GM18499 (cell line): ENCODE measurements at regions not wholly inside any gene's neighbourhood (a gene's known extent, or its start where the extent isn't known, plus 50 kb on each side); places are given as distances from the start of the nearest gene placed in this dataset.
"Not testable (repeated sequence)": the region's sequence is repeated elsewhere in the genome, so short reads cannot be mapped to it uniquely, and the experiment has no call there.

Source experiments
- ATAC-seq: cut with Tn5 transposase; IDR thresholded peaks from one replicate; pipeline ENCODE4 v1.9.1; 2021; ENCODE audit warnings: moderate number of reproducible peaks; ENCODE audit not compliant: insufficient read depth, unreplicated experiment

DNA sequence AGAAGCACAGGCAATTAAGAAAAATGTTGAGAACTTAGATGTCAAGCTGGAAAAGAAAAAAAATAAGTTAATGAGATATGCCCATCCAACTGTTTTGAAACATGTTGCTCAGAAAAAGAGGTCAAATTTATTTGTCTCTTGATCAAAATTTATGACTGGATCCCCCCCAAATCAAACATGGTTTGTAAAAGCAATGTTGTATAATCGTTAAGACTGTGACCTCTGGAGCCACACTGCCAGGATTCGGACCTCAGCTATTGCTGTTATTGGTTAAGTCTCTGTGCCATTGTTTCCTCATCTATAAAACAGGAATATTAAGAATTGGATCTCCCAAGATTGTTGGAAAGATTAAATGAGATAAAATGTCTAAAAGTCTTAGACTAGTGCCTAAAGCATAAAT is 51.9 kb upstream of the LRRK2 start:
- no peak for ATAC-seq

DNA sequence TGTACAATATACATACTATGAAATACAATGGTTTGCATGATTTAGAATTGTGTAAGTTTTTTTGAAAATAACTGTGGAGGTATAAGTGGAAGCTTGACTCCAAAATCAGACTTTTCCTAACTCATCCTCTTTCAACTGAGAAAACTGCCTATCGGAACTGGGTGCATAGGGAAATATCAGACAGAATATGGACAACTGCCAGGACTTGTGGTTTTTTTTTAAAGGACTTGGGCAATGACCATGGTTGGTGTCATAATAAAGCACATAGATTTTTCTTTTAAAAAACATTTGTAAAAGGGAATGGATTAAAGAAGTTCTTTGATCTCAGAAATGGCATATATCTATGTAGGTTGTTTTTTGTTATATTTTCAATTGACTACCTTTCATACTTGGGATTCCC is 53.3 kb upstream of the LRRK2 start:
- ATAC-seq, result no peak

DNA sequence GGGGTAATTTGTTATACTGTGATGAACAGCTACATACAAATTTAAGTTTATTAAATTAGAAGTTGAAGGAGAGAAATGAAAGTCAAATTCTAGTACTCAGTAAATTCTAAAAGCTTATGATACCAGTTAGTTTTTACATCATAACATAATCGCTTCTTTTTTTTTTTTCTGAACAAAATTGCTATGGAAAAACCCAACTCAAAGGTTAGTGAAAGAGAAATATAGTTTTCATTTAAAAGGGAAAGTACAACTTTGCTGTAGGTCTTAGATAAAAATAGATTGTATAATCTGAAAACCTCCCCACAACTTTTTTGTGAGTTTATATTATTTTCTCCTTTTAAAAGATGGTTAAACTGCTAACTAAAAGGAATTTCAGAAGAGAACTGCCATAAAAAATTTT is 53.7 kb upstream of the LRRK2 start:
- no peak for ATAC-seq

DNA sequence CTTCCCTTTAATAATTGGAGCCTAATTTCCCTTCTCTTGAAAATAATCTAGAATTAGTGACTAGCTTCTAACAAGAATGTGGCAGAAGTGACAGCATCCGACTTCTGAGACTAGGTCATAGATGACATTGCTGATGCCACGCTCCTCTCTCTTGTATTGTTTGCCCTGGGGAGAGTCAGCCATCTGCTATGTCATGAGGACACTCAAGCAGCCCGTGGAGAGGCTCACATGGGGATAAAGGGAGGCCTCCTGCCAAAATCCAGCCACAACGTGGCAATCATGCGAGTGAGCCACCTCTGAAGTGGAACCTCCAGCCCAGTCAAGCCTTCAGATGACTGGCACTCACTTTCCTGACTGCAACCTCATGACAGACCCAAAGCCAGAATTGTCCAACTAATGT is 54.2 kb upstream of the LRRK2 start:
- ATAC-seq, result no peak

DNA sequence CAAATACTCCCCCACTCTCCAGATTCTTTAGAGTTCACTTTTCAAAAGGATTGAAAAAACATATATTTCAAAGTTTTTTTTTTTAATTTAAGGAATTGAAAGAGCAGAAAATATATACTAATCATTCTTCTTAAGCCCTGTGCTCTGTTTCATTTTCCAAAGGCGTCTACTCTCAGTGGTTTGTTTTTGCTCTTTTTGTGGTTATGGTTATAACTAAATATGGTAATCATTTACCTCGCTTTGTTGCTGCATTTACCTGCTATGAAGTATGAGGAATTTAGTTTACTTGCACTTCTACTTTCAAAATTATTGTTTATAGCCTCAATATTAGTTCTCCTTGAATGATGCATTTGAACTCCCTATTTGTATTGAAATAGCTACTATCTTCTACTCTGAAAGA is 55.9 kb upstream of the LRRK2 start:
- ATAC-seq, result peak; percentile 95

DNA sequence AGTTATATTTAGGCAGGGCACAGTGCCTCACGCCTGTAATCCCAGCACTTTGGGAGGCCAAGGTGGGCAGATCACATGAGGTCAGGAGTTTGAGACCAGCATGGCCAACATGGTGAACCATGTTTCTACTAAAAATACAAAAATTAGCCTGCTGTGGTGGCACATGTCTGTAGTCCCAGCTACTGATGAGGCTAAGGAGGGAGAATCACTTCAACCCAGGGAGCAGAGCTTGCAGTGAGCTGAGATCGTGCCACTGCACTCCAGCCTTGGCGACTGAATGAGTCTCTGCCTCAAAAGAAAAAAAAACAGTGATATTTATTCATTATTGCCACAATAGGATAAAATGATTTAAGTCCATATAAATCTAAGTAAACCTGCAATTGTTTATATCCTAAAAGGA is 56.4 kb upstream of the LRRK2 start:
- not testable (repeated sequence) for ATAC-seq

DNA sequence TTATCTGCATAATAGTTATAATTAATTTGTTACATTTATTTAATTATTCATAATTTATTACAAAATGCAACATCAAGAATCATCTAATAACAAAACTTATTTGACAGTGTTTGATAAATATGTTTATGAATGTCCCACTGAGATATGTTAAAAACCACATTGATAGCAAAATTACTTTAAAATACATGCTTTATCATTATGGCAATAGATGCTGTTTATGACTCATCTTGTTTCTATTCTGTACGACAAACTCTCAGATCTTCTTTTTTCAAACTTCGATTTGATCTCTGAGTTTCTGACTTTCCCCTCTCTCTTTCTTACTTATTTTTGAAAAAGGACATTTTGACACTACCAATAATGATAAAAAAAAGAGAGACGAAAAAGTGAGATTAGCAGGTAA is 56.8 kb upstream of the LRRK2 start:
- ATAC-seq, result peak; percentile 48

DNA sequence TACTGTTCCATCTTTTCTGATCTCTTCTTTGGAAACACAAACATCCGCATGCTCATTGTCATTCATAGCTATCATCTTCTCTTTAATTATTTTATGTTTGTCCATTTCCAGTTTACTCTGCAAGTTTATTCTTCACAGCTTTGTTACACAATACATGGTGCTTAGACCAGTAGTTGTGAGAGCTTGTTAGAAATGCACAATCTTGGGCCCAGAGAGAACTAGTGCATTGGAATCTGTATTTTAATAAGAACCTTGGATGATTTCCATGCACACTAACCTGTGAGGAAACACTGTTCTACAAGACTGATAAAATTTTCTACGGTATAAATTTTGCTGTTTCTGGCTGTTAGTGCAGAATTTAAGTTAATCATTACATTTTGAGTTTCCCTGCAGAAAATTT is 59.3 kb upstream of the SLC2A13 start:
- no peak for ATAC-seq

DNA sequence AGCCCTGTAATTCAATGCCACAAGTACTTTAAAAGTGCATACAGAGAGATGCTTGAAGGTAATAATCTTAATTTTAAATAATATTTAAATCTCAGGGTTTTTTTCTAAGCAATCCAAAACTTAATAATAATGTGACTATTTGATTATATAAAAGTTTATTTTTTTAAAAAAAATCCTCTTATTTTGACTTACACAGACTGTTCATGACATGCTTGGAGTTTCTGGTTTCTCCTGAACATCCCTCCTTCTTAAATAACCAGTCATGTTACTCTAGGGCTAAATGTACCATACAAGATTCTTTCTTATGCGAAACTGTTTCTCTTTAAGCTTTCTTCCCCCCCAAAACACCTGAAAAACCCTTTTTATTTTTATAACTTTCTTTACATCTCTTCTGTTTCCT is 58.2 kb upstream of the SLC2A13 start:
- no peak for ATAC-seq

DNA sequence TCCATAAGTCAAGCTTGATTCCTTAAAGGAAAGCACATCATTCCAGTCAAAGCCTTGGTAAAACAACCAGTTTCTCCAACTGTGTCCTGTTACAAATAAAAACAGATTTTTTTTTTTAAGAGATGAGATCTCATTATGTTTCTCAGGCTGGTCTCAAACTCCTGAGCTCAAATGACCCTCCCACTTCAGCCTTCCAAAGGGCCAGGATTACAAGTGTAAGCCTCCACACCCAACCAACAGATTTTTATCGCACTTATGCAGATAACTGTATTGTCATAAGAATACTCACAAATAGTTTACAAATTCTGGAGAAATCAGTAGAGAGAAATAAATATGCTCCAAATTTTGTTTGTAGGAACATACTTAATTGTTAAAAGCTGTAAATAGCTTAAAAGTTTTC is 56.2 kb upstream of the SLC2A13 start:
- ATAC-seq, result no peak

DNA sequence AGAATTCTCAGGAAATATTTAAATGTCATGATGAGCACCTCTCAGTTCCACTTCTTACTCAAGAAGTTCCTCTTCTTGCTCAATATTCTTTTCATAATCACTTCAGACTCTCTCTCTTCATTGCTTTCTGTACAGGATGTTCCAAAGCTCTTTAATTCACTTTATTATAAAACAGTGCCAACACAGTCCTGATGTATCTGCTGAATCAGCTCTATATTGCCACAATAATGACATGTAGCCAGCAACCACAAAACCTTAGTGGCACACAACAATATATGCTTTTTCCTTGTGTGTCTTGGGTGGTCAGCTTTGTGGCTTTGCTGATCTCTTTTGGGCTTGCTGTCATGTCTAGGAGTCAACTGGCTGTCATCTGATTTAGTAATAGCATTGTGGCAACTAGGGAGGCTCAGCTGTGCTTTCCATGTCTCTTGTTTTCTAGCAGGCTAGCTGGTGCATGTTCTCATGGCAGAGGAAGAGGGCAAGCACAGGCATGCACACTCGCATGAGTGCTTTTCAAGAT is 52.8 kb upstream of the SLC2A13 start:
- ATAC-seq, result peak; percentile 76

DNA sequence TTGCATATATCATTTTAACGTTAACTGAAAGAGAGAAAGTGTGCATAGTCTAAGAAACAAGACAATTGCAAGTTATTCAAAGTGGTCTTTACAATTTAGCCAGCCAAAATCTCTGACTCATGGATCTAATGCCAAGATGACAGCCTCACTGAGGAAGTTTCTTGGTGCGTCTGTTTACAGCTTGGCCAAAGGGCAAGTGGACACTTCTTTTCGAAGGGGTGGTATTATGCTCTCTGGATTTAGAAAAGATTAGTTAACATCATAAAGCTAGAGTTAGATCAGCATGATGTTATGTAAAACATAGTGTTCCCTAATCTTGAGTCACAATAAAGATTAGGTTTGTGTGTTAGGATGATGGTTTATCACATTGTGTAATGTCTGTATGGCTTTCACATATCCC is 51.5 kb upstream of the SLC2A13 start:
- ATAC-seq, result no peak

DNA sequence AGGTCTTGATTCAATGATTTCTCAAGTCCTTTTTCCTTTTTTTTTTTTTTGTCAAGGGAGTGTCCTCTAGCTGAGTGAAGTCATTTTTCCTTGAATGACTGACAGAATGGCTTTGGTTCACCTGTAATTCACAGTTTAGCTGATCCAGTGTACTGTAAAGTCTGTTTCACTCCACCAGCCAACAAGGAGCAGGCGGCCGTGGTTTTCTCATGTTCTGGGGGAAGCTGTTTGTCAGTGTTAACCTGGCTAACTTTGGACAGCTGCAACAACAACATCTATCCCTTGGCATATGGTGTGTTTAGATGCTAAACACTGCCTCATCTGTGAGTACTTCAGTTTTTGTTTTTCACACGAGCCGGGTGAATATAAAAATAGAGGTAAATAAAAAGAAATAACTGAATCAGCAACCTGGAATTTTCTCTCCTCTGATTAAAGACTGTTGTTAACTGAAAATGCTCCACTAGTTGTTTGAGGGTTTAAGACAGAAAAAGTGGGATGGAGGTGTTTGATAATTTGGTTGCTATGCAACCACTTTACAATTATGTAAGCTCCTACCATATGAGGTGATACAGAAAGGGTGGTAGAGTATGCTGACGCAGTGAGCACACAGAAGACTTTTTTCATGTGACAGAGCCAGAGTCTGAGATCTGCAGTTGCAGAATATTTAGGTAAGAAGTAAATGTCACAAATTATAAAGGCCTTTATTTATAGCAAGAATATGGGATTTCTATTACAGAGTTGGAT is 50.3 kb upstream of the SLC2A13 start:
- ATAC-seq, result no peak
